ENCODE measurements at regions not wholly inside any gene's neighbourhood (a gene's known extent, or its start where the extent isn't known, plus 50 kb on each side); places are given as distances from the start of the nearest gene placed in this dataset.

DNA sequence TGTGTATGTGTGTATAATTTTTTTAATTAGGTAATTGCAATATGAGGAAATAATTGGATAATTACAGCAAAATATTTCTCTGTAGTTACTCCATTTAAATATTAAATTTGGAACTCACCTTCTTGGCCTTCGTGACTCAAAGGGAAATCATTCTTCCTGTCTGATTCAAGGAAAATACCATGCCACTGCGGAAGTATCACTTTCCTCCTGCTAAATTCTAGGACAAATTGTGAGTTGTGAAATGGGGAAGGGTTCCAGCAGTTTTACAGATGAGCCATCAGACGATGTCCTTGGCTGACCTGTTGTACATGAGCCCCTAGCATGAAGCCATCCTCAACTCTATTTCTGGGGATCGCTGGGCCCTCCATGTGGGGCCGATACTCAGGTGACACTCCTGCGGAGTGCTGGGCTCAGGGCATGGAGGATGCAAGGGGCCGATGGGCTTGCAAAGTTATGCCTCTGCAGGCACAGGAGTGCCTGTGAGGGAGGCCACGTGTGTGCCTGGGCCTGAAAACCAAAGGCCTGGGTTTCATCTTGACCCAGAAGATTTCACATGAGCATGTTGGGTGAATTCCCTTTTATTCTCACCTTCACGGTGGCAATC lies 179.6 kb upstream of the TCERG1L start:
- DNase-seq (ENCODE audit: low read depth): no peak

DNA sequence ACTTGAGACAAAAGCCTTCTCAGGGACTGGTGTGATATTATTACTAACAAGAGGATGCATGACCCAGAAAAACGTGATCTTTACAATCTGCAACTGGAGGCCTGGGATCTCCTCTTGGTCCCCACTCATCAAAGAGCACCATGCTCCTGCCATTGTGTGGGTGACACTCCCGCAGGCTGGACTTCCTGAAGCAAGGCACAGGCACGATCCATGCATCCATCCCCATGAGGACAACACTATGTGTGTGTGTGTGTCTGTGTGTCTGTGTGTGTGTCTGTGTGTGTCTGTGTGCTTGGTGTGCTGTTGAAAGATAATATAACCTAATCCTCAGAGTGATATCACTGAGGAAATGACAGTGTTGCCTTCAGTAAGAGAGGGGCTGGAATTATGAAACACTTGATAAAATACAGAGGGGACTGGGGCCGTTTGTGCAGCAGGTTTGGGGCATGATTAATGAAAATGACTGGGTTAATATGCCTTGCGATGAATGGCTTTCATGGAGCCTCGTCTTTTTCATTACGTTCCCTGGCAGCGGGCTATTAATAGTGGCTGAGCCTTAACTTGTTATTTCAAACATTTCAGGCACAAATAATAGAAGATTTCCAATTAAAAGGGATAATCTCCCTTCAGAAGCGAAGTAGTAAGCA lies 180.8 kb upstream of the TCERG1L start:
- no peak for DNase-seq (ENCODE audit: low read depth)

DNA sequence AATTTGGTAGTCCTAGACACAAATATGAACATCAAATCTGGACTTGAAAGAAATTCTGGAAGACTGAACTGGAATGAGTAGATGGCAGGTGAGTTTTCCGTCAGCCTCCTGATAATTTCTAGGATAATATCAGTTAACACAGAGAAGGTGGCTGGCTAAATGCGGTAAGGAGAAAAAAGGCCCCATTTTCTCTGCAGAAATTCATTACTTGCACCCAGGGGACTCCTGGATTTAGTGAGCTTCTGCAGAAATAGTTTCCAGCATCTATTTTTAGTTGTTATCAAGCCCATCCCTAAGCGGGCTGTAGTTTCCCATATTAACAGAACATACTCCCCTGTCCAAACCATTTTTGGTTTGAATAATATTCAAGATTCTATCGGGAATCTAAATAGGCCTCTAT lies 181.9 kb upstream of the TCERG1L start:
- DNase-seq (ENCODE audit: low read depth): no peak

DNA sequence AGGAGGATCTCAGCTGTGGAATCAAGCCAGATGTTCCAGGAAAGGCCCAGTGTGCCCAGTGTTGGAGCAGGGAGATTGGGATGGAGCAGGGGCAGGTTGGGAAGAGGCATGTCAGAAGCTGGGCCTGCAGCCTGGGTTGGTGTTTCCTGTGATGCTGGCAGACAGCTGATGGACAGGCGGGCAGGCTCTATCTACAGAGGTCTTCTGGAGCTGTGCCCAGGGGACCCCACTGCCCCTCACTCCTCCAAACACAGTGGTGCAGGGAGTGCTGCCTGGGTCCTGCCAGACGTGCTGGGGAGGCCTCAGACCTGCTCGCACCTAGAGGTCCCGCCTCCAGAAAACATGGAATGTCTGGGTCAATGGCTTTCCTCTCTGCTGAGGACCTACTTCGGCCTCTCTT lies 182.9 kb upstream of the TCERG1L start:
- no peak for DNase-seq (ENCODE audit: low read depth)

DNA sequence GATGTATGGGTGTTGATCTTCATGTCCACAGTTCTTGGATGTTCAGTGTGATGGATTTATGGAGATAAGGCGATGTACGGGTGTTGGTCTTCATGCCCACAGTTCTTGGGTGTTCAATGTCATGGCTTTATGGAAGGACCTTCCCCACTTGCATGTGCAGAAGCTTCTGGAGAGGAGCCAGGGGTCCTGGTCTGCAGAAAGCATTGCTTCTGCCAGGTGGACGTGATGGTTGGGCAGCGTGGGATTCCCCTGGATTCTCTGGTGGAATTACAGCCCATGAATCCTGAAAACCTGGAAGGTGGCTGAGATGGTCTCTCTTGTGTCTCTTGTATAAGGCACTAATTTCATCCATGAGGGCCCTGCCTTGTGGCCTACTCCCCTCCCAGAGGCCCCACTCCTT lies 183.7 kb upstream of the TCERG1L start:
- no peak for DNase-seq (ENCODE audit: low read depth)

DNA sequence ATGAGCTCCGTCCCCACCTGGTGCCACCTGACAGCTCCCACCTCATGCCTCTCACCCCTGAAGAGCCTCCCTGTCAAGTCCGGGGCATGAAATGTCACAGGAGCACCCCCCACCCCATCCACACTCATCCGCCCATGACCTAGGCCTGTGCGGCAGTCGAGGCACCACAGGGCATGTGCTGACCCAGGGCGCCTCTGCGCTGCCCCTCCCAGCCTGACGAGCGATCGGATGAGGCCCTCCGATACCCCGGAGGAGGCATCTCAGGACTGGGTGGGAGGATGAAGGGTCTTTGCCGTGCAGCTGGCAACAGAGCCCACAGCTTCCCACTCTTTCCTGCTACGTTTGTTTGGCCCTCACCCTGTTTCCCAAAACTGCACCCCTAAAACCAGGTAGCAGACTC lies 184.4 kb upstream of the TCERG1L start:
- DNase-seq (ENCODE audit: low read depth): no peak

DNA sequence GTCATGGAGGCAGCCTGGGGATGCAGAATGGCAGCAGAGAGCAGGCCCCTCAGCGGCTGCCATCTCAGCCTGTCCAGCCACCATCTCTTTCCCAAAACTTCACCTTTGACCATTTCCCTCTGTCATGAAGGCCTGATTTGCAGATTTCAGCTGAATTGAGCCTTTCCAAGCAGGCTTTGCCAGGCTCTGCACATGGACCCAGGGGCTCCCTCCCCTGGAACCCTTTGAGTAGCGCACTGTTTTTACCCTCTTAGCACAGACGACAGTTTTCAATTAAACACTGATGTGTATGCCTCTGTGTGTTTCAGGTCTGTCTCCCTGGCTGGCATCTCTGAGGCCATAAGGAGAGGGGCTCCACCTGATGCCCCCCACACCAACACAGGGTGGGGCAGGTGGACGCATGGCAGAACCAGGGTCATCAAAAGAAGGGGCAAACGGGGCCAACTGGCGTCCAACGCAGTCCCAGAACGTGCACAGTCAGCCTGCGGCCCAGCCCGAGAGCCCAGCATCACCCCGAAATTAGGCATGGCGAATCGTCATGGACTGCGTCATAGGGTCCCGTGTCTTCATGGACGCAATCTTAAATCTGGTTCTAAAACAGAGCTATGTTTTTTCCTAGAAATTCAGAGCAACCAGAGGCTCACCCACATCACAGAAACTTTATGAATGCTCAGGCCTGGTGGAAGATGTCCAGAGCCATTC lies 185.0 kb upstream of the TCERG1L start:
- no peak for DNase-seq (ENCODE audit: low read depth)

DNA sequence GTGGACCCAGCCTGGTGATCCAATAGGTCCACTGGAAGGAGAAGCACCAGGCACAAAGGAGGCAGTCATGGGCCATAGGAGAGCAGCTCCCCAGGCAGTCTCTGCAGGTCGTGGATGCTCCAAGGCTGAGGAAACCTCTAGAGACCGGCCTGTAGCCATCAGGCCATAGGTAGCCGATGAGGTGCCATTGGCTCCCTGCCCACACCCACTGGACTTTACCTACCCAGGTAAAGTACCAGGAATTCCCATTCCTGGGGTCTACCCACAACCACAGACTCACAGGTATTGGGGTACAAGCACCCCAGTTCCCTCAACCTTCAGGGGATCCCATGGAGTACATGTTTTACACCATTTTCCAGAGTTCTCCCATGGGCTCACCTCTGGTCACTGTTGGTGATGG lies 188.0 kb upstream of the TCERG1L start:
- no peak for DNase-seq (ENCODE audit: low read depth)

DNA sequence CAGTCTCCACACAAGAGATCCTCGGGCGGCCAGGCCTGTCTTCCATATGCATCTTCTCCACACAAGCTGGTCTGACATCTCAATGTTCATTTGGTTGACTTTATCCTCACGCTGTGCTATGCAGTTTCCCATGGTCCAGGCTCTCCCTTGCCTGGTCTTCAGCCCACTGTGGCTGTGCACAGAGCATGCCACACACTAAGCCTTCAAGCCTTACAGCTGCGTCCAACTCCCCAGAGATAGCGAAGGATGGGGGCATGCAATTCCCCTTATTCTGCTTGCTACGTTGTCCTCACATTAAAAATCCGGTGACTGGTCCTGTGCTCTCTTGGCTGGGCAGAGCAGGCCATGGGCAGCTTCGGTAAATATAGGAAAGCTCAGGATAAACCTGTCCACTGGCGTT lies 188.7 kb upstream of the TCERG1L start:
- DNase-seq (ENCODE audit: low read depth): no peak

DNA sequence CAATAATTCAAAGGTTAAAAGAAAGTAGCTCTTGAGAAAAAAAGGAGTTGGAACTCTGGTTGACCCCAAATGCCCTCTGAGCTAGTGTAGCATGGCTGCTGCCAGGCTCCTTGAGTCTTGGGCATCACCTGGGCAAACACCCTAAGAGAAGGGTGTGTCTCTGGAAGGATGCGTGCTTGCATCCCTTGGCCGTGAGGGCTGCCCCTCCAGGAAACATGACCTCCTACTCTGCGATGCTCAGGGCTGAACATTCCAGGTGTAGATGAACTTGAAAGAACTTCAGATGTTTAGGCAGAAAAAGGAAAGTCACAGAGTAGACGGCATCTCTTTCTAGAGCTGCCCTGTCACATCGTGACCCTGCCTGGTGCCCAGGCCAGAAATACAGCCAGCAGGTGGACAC lies 189.4 kb upstream of the TCERG1L start:
- DNase-seq (ENCODE audit: low read depth): no peak

DNA sequence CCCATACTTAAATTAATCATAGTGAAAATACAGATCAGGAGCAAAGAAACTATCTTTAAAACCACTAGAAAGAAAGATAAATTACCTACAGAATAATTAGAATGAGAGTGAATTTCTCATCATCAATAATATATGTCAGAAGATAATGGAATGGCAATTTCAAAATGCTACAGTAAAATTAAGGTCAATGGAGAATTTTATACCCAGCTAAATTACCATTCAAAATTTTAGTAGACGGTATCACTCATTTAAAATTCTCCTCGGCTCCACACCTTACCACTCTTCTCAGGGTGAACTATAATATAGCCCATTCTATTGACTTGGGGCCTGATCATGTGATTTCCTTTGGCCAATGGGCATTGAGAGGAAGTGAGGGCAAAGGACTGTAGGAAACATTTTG lies 192.5 kb upstream of the TCERG1L start:
- no peak for DNase-seq (ENCODE audit: low read depth)

DNA sequence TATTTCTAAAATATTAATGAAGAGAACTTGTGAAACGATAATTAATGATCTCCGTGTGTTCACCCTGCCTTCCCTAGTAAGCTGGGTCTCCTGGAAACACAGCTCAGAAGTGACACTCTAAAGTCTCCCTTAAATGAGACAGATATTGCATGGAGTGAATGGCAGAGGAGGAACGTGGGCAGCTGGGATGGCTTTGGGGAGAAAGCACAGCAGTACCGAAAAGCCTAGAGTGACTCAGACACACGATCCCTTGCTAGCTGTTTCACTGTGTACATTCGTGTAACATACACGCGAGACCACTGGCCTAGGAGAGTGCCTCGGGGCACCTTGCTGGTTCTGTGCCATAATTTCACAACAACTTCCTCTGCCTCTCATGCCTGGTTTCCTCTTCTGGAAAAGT lies 199.9 kb upstream of the TCERG1L start:
- no peak for DNase-seq (ENCODE audit: low read depth)

DNA sequence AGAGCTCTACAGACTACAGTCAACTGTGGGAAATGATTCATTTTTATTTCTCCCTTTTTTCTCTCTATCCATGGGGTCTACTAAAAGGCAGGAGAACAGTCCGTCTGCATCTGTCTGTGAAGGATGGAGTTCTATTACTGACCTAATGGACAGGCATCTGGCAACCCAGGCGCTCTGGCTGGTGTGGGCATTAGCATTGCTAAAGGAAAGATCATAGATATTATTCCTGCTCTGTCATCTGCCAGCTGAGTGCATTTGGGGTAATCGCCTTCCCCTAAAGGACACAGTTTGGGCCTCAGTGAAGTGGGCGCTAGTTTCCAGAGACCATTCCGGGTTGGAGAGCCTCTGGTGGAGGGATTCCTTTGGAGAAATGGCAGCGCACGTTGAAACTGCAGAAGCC lies 201.3 kb upstream of the TCERG1L start:
- no peak for DNase-seq (ENCODE audit: low read depth)

DNA sequence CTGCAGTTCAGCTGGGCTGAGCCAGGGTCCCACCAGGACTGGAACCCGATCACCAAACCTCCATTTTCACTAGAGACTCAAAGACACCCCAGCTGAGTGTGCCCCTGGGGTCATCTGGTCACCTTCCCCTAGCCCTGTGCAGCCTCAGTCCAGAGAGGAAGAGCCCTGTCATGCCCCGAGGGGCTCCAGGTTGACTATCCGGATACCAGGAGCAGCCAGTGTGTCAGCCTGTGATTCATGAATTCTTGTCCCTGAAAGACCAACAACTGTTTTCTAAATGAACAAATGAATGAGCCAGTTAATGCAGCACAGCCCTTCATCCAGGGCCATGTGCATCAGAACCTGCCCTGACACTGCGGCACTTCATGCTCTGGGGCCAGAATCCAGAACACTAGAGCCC lies 201.9 kb upstream of the TCERG1L start:
- no peak for DNase-seq (ENCODE audit: low read depth)

DNA sequence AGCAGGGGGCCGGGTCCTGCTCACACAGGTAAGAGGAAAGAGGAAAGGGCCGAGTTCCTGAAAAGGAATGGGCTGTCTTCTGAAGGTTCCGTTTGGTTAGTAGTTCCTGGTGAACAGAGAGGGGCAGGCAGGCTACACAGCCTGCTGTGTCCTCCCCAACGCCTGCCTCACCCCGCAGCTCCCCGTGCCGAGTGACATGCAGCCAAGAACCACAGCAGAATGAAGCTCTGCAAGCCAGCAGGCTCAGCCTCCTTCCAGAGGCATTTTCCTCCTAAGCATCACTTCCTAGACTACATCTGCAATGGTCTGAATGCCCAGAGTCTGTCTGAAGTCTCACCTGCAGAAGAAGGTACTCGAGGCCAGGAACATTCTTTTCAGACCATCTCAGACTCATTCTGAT lies 202.4 kb upstream of the TCERG1L start:
- no peak for DNase-seq (ENCODE audit: low read depth)

DNA sequence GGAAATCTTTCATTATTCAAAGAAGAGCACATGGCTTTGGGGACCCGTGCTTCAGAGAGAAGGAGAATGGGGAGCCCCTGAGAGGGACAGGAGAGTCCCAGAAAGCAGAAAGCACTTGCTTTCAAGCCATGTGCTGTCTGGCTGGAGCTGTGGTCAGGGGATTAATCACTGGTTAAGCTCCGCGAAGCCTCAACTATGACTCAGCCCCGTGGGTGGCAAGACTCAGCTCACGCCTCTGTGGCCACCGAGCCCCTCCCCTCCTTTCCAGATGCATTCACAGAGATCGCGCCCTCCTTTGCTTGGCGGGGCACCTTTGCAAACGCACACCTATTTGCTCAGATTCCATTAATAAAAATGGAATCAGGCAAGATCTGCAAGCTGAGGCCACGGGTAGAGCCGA lies 202.9 kb upstream of the TCERG1L start:
- DNase-seq (ENCODE audit: low read depth): no peak

DNA sequence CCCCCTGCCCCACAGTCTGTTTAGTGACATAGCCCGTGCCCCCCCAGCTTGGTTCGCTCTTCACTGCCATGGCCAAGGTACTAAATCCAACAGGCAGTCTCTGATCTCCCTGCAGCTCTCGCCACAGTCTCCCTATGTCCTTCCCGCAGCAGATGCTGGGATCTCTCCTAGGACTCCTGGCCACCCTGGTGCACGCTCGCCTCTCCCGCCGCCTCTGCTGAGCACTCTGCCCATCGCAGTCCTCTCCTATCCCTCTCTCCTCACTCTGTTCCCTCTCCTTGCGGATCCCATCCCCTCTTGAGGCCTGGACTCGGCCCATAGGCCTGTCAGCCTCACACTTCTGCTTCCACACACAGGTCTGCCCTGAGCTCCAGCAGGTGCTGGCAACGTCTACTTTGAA lies 204.8 kb upstream of the TCERG1L start:
- no peak for DNase-seq (ENCODE audit: low read depth)

DNA sequence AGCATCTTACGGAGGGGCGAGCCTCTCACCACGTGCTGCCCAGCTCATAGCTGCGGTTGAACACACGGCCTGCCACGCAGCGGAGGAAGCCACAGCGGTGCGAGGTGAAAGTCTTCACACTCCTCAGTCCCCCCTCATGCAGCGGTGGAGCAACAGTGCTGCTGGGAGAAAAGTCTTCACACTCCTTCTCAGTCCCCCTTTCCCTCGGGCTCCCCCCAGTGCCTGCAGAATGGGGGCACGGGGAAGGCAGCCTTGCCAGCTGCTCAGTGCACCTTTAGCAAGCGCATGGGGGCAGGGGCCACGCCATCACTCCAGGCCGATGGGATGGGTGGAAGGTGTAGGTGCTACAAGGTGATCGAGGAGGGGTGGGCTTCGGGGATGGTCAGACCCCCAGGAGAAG lies 206.3 kb upstream of the TCERG1L start:
- no peak for DNase-seq (ENCODE audit: low read depth)

DNA sequence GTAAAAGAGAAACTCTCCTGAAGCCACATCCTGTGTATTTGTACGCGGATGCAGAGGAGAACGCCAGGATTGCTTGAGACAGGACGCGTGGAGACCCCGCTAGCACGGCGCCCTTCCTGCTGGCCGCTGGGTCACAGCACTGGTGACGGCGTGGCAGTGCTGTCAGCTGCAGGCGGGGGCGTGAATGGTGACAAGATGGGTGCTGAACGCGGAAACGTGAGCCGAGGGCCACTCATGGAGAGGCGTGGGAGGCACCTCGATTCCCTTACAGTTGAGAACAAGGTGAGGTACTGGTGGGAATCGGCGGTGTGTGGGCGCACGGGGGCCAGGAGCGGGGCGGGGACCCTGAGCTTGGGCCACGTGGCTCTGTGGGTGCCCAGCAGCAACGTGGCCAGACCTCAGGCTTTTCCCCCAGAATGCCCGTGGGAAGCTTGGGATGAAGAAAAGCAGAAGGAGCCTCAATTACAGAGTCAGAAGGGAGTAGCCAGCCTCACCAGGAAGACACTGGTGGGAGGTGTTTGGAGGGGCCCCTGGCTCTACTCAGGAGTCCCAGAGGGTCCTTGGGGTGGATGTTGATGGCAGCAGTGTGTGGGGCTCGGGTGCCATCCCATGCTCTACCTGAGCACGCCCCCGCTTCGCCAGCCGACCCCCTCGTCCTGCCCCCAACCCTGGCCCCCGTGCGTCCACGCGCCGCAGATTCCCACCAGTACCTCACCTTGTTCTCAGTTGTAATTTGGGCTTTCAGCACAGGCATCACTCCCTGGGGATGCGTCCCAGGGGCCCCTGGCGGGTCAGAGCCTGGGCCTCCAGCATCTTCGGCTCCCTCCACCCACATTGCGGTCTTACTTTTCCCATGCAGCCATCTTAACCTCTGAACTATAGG lies 208.4 kb upstream of the TCERG1L start:
- DNase-seq (ENCODE audit: low read depth): no peak

DNA sequence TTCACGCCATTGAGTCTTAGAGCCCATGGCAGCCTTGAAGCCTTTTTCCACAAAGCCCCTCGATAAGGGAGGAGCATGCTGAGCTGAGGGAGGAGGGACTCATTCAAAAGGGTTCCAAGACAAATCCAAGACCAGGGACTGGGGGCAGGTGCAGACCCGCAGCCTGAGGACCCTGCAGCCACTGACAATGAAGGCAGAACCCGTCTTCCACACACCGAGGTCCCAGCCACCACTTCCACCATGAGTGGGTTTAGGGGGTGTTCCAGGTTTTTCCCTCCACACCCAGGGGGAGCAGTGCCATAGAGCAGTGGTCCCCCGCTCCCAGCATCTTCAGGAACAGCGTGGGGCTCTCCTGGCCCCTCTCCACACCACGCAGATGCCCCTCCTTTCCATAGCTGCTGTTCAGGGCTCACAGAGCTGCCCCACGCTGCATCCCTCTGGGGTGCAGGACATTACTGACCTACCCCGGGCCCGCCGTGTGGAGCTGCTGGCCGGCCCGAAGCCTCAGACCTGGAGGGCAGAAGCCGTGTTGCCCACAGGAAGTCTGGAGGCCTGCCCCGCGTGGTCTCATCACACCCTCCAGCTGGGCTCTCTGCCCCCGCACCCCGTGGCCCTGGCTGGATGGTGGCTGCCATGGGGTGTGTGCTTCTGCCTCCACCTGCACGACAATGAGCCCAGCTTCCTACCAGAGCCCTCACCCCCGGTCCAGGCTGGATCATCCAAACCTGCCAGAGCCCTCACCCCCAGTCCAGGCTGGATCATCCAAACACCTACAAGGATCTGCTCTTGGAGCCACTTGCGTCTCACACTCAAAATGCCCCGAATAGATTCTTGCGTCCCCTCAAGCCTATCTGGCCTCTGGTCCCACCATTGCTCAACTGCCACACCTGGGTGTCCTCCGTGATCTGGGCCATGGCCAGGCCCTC lies 220.0 kb upstream of the TCERG1L start:
- no peak for DNase-seq (ENCODE audit: low read depth)

DNA sequence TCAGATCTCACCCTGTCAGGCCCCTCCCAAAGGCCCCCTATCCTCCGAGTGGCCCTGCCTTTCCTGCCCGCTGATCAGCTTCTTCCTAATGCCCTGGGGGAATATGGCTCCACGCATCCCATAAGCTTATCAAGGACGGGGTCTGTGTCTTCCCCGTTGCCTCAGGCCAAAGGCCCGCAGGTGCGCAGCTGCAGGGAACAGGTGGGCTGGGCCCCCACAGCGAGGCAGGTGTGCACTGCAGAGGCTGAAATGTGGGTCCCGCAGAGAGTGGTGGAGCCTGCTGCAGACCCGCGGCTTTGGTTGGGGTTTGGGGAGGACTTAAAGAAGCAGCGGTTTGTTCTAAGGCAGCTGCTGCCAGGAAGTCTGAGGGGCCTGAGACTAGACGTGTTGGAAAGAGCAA lies 220.8 kb upstream of the TCERG1L start:
- no peak for DNase-seq (ENCODE audit: low read depth)

Measured in stimulated activated CD8-positive, alpha-beta memory T cell treated with anti-CD3 and anti-CD28 coated beads, Interleukin-12 subunit alpha, Interleukin-12 subunit beta, amount 100 ng/mL, for 1 hour (primary cell).